ENCODE measurements at regions not wholly inside any gene's neighbourhood (a gene's known extent, or its start where the extent isn't known, plus 50 kb on each side); places are given as distances from the start of the nearest gene placed in this dataset.
"Not testable (repeated sequence)": the region's sequence is repeated elsewhere in the genome, so short reads cannot be mapped to it uniquely, and the experiment has no call there.

DNA sequence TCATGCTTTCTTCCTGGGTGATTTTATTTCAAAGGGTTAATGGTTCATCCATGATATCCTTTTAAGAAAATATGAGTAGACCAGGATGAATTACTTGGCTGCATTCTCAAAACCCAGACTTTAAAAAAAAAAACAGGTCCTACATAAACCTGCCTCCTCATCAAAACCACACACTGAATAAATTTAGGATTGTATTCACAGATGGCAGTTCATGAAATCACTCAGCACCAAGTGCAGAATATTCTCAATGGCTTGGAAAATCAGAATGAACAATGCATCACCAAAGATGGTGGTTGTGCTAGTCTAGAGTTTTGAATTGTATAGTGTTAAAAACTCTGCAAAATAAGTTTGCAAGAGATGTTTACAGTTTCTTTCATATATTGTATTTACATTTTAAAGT is 145.4 kb upstream of the GRAMD2B start:
- no peak for DNase-seq (ENCODE audit: low read depth, low spot score)

DNA sequence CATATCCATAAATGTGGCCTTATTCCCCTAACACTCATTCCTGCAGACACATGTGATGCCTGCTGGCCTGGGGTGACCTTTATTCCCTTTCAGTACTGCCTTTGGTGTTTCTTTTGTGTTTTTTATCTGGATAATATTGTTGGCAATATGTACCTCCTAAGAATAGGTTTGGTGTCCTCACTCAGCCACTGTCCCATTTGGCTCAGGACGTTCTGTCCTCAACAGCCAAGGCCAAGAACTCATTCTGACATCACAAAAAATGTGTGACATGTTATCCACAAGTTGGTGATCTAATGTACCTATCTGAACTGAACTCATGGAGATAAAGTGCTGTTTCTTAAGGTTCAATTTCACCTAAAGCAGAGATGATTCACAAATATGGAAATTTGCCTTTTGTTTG is 142.9 kb upstream of the GRAMD2B start:
- DNase-seq (ENCODE audit: low read depth, low spot score): no peak

DNA sequence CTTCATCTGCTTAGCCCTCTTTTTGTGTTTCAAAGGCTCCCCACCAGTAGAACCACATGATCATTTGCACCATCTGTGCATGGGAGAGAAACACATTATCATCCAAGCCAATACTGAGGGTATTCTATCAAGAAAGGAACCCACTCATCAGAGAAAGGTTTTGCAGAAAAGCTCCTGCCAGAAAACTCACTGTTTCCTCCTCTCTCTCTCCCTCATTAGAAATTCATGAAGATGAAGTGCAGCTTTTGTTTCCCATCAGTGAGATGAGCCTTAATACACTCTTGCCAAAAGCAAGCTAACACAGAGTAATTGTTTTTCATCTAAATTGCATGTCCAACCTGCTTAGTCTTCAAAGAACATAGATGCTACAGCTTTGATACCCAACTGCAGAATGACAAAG is 142.4 kb upstream of the GRAMD2B start:
- DNase-seq (ENCODE audit: low read depth, low spot score): no peak

DNA sequence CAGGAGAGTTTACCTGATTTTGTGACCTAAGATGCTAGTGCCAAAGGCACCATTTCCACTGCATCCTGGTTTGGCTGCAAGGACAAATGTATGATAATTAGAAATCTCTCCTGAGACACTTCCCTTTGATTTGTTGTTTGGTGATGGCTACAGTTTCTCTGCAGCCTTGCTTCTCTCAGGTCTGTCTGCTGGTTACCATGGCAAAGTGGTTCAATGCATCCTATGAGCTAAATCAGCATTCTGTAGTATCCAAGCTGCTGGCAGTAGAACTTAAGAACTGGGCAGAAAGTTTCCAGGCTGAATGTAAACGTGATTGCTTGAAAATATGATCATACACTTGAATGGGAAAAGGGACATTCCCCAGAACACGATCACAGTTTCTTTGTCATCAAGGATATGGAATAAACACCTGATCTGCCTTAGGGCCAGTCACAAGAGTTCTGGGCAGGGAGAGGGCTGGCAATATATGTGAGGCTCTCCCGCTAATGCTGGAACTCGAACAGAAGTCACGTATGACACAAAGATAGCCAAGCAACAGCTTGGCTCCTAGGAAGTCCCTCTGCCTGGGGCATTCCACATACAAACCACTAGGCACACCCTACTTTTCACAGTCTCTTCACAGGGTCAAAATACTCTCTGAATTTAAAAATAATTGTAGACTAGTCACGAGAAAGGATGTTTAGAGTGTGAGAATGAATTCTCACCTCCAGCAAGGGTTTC is 138.1 kb upstream of the GRAMD2B start:
- no peak for DNase-seq (ENCODE audit: low read depth, low spot score)

DNA sequence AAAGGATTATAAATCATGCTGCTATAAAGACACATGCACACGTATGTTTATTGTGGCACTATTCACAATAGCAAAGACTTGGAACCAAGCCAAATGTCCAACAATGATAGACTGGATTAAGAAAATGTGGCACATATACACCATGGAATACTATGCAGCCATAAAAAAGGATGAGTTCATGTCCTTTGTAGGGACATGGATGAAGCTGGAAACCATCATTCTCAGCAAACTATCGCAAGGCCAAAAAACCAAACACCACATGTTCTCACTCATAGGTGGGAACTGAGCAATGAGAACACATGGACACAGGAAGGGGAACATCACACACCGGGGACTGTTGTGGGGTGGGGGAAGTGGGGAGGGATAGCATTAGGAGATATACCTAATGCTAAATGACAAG is 127.1 kb upstream of the GRAMD2B start:
- DNase-seq (ENCODE audit: low read depth, low spot score): not testable (repeated sequence)

DNA sequence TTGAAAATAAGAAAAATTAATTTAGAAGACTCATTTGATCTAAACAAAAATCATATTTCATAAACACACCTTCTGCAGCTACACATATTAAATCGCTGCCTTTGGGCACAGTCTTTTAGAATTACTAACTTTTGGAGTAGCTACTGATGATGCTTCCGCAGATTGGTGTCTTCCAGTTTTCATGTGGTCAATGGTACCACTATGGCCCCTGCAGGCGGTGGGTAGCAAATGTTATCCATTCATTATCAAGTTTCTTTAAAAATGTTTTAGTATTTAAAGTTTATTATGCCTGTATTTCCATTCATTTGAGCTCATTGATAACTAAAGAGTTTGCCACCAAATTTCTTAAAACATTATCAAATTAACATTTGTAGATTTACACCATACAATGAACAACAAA is 122.9 kb upstream of the GRAMD2B start:
- DNase-seq (ENCODE audit: low read depth, low spot score): no peak

DNA sequence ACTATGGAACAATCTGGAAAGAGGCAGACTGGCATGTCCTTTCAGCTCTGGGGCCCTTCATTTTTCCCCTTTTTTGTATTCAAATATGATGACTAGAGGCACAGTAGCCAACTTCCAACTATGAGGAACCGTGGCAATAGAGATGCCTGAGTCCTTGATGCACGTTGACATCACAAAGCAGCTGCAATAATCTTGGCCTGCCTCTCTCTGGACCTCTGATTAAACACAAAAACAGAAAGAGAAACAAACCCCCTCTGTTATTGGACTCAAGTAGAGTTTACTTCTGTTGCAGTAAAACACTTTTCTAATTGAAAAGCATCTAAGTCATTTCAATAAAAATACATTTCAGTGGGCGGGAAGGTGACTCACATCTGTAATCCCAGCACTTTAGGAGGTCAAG is 122.2 kb upstream of the GRAMD2B start:
- DNase-seq (ENCODE audit: low read depth, low spot score): no peak

DNA sequence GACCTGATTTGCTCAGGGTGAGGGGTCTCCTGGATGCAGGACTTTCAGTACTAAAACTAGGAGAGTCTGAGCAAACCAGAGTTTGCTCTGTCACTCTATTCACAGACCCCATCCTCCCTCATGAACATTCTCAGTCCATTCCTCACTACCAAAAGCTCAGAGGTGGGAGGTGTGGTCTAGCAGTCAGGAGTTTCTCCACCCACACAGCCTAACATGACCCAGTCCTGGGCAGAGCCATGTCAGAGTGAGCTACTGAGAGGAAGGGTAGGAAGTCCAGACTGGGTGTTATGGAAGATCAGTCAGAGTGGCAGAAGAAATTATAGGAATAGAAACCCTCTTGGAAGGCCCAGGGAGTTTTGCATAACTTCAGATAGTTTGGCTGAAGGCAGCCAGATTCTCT is 113.3 kb upstream of the GRAMD2B start:
- no peak for DNase-seq (ENCODE audit: low read depth, low spot score)

DNA sequence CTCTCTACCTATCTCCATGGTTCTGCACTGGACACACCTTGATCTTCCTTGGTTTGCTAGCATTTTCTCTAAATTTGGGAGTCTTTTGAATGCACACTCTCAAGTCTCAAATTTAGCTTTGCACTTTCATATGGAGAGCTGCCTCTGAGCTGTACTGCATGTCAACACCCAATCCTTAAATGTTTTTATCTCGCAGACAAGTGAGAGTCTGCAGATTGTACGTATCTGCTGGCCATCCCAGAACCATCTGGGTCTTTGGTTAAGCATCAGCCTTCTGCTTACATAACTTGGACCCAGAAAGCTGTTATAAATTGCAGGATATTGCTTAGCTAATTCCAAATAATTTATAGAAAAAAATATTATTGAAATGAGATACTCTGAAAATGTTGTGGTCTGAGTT is 111.4 kb upstream of the GRAMD2B start:
- no peak for DNase-seq (ENCODE audit: low read depth, low spot score)

DNA sequence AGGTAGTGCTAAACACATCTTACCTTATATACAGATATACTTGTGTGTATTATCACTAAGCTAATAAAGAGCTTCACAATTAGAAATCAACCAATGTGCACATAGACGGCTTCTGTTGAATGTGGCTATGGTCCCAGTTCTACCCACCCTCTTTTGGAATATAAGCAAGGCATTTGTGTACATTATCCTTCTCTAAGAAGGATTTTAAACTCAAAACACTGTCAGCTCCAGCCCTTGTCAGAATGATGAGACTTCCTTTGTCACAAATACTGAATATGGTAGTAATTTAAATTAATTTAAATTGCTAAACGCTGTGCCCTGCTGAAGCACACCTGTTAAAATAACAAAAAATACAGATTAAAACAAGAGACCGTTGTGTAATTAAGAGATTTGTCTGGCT is 107.9 kb upstream of the GRAMD2B start:
- DNase-seq (ENCODE audit: low read depth, low spot score): no peak

DNA sequence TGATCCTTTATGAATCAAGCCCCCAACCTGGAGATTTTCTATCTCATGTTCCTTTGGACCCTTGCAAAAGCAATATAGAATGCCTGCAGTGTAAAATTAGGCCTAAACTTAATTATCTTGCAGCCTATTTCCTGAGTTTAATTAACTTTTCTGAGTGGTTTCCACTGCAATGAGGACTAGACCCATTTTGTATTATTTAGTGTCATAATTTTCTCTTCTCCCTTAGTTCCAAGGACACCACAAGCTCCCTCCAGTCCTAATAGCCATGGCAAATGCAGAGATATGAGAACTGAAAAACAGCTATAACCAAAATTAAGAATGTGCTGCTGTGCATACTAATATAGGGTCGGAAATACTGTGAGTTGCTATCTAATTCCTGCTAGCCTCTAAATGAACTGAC is 90.9 kb upstream of the GRAMD2B start:
- no peak for DNase-seq (ENCODE audit: low read depth, low spot score)

DNA sequence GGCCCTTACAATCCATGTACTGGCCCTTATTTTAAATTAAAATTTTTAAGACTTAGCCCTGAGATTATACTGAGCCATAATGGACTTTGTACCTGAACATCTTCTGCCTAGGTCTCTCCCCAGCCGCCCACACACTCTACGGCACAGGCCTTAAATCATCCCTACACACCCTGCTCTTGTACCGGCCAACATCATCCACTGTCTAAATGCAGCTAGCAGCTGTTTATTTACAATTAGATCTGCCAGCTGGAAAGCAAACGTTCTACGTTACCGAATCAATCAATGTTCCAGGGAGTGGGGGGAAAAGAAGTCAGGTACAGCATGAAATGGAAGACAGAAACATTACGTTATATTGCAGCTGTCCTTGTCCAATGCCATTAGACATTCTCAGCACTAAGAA is 88.4 kb upstream of the GRAMD2B start:
- no peak for DNase-seq (ENCODE audit: low read depth, low spot score)

DNA sequence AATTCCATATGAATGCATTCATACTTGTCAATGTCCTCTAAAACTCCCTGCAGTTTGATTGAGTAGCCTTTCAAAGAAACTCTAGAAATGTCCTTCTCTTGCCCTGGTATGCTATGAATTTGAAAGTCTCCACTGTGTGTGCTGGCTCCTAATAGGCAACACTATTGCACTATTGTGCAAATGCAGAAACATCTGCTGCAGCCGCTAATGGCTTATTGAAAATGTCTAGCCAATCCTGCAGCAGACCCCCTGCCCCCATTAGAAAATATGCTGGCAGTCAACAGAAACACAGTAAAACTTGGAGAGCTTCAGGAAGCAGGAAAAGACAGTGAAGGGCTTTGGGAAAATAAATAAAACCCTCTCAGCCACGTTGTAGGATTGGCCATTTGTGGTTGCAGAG is 87.3 kb upstream of the GRAMD2B start:
- no peak for DNase-seq (ENCODE audit: low read depth, low spot score)

DNA sequence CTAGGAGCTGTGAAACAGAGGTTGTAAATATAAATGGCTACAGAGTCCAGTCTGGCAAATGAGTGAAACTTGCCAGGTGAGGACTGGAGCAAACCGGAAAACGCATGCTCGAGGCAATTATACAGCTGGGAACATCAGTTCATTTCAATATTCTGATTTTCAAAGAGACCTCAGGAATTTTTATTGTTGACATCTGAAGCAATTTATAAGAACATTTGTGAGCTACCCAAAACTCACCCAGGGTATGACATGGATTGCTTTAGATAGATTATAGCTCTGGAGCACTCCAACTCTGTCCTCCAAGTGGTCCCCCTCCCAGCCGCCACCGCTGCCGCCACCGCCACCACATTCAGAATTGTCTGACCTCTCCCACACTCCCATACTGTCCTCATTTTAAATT is 84.6 kb upstream of the GRAMD2B start:
- no peak for DNase-seq (ENCODE audit: low read depth, low spot score)

DNA sequence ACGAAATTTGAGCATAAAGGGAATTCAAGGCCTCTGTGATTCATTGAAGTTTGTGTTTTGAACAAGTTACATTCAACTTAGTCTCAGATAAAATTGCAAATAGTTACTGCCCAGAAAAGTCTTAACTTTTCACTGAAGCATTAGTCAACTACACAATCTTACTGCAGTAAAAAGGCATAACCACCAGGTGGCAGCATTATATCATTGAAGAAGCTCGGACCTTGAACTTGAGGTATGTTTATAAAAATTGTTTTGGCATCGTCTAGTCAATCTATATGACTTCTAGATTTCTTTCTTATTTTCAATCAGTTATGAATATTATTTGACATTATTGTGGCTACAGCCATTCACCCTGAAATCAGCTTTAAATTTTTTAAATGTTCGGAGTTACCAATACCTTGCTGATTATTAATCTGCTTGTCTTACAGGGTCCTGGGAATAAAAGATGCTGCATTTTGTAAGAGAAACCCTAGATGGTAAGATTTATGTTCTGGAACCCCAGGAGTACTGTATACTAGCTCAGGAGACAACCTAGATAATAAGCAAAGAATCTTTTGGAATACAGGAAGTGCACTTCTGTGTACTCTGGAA is 83.9 kb upstream of the GRAMD2B start:
- peak; percentile 36 for DNase-seq (ENCODE audit: low read depth, low spot score)

DNA sequence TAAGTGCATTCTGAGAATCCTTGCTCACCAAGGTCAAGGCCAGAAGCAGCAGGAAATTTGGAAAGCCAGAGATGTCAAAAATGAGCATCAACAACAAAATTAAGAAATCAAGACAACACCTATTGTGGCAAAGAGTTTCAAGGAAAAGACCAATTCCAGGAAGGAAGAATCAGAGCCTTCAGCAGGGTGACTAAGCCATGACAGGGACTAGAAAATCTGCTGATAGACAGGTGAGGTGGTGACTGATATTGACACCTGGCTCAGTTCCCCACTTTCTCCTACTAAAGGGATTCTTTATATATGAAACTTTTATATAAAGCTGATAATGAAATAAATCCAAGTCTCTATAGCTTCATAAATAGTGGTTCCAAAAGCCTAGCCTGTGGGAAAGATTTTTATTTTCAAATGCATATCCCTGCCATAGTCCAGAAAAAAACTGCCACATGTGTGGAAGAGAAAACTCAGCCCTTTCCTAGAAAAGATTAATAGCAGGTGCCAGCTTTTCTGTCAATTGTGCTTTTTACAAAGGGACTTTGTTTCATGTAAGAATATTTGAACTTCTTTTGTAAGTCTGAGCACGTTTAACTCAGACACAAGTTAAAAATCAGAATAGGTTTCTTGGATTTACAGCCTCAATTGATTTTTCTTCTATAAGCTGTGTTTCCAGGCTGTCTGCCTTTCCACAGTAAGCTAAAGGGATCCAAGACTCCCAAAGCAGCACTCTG is 81.1 kb upstream of the GRAMD2B start:
- no peak for DNase-seq (ENCODE audit: low read depth, low spot score)

DNA sequence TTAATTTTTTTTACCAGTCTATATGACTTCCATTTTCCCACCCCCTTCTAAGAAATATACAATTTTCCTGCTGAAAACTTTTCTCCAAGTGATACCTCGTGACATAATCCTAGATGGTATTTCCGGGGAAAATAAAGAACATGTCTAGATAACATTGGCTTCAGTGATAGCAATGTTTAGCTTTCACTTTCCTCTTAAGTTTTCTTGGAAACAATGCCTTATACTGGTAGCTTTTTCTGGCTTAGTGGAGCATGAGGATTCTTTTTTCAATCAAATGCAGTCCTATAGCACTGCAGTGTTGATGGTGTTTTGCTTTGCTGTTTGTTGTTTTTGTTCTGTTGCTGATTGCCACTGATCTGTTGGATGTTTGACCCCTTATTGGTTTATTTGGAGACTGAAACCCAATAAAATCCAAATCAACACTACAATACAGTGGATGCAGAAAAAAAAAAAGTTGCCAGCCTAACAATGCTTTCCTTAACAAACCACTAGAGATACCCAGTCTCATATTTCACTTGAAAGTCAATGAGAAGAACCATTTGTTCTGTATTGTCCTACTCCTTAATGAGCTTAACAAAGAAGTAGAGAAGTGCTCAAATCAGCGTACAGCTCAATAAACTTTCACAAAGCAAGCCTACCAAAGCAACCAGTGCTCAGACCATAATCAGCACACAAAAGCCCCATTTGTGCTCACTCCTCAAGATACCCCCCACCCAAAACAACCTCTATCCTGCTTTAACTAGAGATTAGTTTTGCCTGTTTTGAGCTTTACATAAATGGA is 74.2 kb upstream of the GRAMD2B start:
- no peak for DNase-seq (ENCODE audit: low read depth, low spot score)

DNA sequence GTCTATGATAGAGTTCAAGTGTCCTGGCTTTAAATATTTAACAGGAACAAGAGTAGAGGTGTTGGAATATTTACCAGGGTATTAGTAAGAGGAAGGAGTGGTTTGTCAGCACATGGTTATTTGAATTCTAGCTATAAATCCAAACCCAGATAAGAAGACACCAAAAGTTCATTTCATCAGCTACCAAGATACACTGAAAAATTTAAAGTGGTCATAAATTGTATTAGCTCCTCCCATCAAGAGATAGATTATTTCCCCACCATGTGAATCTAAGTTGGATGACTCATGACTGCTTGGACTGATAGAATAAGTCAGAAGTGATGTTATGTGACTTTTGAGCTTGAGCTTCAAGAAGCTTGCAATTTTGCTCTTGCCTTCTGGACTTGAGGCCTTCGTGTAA is 72.1 kb upstream of the GRAMD2B start:
- DNase-seq (ENCODE audit: low read depth, low spot score): no peak

DNA sequence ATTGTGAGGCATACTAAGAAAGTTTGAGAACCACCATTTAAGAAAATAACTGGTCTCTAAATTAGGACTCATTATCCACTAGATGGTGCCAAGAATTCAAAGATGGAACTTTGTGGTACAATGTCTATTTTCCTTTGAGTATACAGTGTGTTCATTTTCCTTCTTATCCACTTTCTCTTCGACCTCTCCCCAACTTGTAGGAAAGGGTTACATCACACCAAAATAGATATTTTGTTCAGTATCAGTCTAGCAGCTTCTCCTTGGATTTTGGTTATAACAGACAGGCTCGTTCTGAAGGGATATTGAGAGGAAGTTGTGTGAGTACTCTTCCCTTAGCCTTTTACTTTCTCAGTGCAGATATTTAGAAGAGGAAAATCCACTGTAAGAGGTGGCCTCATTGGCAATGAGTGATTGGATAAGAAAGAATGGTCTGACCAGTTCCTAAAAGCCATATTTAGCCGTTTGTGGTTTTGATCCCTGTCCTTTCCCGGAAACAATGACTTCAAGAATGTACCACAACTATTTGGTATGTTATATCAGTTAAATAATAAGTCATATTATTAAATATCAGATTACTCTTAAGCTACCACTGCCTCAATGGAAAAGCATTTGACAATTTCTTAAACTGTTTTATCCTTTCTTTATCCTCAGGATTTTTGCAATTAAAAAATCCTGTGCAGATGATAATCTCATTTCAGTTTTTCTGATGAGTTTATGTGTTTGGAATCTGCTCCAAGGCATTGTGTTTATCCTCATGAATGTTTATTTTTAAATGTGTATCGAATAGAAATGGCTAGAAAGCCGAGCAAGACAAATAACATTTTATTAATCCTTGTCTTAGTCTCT is 69.0 kb upstream of the GRAMD2B start:
- DNase-seq (ENCODE audit: low read depth, low spot score): no peak

DNA sequence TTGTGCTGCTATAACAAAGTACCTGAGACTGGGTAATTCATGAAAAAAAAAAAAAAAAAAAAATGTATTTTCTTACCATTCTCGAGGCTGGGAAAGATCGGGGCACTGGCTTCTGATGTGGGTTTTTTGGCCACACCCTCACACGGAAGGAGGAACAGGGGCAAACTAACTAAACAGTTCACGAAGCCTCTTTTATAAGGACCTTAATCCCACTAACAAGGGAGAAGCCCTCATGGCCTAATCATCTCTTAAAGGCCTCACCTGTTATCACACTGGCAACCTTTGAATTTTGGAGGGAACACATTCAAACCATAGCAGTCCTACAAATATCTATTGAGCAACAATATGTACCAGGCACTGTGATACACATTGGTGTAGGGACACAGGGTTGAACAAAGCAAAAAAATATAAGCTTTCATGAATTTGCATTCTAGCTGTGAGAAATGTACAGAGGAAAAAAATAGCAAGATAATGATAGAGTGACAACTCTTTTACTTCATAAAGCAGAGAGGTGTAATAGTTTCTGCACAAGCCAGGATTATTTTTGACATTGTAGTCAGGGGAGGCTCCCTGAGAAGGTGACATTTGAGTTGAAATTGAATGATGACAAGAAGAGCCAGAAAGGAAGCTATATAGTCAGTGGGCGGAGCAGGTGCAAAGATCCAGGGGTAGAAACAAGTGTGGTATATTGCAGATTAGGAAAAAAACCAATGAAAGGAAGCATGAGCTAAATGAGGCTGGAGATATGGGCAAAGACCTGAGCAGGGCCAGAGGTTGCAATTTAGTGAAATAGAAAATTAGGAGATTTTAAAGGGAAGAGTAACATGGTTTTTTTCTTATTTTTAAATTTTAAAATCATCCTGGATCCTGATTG is 68.1 kb upstream of the GRAMD2B start:
- no peak for DNase-seq (ENCODE audit: low read depth, low spot score)

Measured in activated CD4-positive, CD25-positive, alpha-beta regulatory T cell treated with anti-CD3 and anti-CD28 coated beads, Interleukin-2, amount 50 U/mL, for 16 hours (primary cell).